8988T (cell line): ENCODE measurements at regions not wholly inside any gene's neighbourhood (a gene's known extent, or its start where the extent isn't known, plus 50 kb on each side); places are given as distances from the start of the nearest gene placed in this dataset.
A peak's percentile ranks its signal among the peaks of the same experiment; 100 is the strongest.
"Not testable (repeated sequence)": the region's sequence is repeated elsewhere in the genome, so short reads cannot be mapped to it uniquely, and the experiment has no call there.

ENCODE experiments used
- DNase-seq: peaks from one replicate; pipeline ENCODE4 v3.0.0; 2011

- DNase-seq = no peak
Observed at GRCh38 chr4:45467157-45467556, 656.7 kb downstream of the GABRG1 start.

GRCh38 chr4:45460157-45460556, 663.7 kb downstream of the GABRG1 start:
- not testable (repeated sequence) for DNase-seq

- no peak for DNase-seq
Observed at GRCh38 chr4:45455217-45455616, 668.6 kb downstream of the GABRG1 start.

GRCh38 chr4:45453258-45453853, 670.5 kb downstream of the GABRG1 start:
- peak; percentile 10 for DNase-seq

GRCh38 chr4:45442466-45442865, 681.4 kb downstream of the GABRG1 start:
- no peak for DNase-seq

- DNase-seq = no peak
Observed at GRCh38 chr4:45438047-45438446, 685.8 kb downstream of the GABRG1 start.

- DNase-seq = no peak
Observed at GRCh38 chr4:45437381-45437780, 686.5 kb downstream of the GABRG1 start.

GRCh38 chr4:45425135-45425534, 698.7 kb downstream of the GABRG1 start:
- DNase-seq = no peak

GRCh38 chr4:45423896-45424295, 697.5 kb upstream of the GNPDA2 start:
- no peak for DNase-seq

GRCh38 chr4:45420091-45420674, 693.8 kb upstream of the GNPDA2 start:
- DNase-seq = not testable (repeated sequence)

- no peak for DNase-seq
Observed at GRCh38 chr4:45410701-45411210, 684.4 kb upstream of the GNPDA2 start.

GRCh38 chr4:45409536-45409935, 683.2 kb upstream of the GNPDA2 start:
- no peak for DNase-seq

GRCh38 chr4:45408996-45409395, 682.6 kb upstream of the GNPDA2 start:
- DNase-seq = no peak

GRCh38 chr4:45399116-45399515, 672.8 kb upstream of the GNPDA2 start:
- DNase-seq = no peak

GRCh38 chr4:45385306-45385705, 659.0 kb upstream of the GNPDA2 start:
- no peak for DNase-seq

- DNase-seq = no peak
Observed at GRCh38 chr4:45370408-45370807, 644.1 kb upstream of the GNPDA2 start.

GRCh38 chr4:45368832-45369231, 642.5 kb upstream of the GNPDA2 start:
- DNase-seq = no peak

GRCh38 chr4:45363931-45364330, 637.6 kb upstream of the GNPDA2 start:
- no peak for DNase-seq

- DNase-seq = no peak
Observed at GRCh38 chr4:45358573-45359506, 632.5 kb upstream of the GNPDA2 start.

GRCh38 chr4:45353161-45353560, 626.8 kb upstream of the GNPDA2 start:
- no peak for DNase-seq

GRCh38 chr4:45350438-45350837, 624.1 kb upstream of the GNPDA2 start:
- no peak for DNase-seq

GRCh38 chr4:45349859-45350258, 623.5 kb upstream of the GNPDA2 start:
- DNase-seq = no peak

GRCh38 chr4:45346816-45347435, 620.6 kb upstream of the GNPDA2 start:
- DNase-seq = no peak
